OCI-LY7 (cell line): ENCODE measurements at regions not wholly inside any gene's neighbourhood (a gene's known extent, or its start where the extent isn't known, plus 50 kb on each side); places are given as distances from the start of the nearest gene placed in this dataset.

Experiments used
- BruUV-seq: library from RNA; stranded (reverse); fragments of 400-500 nt; replicated peaks from 2 replicates; lab custom pipeline; 2021; lab: Mats Ljungman, UMichigan
- CTCF ChIA-PET: fragments of 300-600 bp; sonication (Branson Sonifier 250); formaldehyde crosslinking; loops from one replicate; lab custom pipeline; 2022; ENCODE audit warnings: antibody characterized with exemption; ENCODE audit not compliant: unreplicated experiment; lab: Charles Lee
- POLR2A ChIA-PET: fragments of 300-600 bp; sonication (Branson Sonifier 250); formaldehyde crosslinking; loops from one replicate; lab custom pipeline; 2022; ENCODE audit warnings: antibody characterized with exemption; lab: Charles Lee
- DNase-seq: peaks from one replicate; pipeline ENCODE4 v3.0.0-alpha.2; 2015; ENCODE audit warnings: low spot score
- H2AFZ ChIP-seq: fragments of 200-600 bp; sonication (generic), shearing (Covaris generic); 2 replicates; pipeline ENCODE4 v1.6.1; 2014; ENCODE audit warnings: mild to moderate bottlenecking, antibody characterized with exemption, low read length, moderate library complexity
- H3K27ac ChIP-seq: fragments of 200-600 bp; sonication (generic); 2 replicates; pipeline ENCODE4 v1.5.1; 2014; ENCODE audit warnings: mixed run types, low read depth, mild to moderate bottlenecking, moderate library complexity, low read length, inconsistent platforms; ENCODE audit not compliant: poor library complexity, severe bottlenecking
- H3K36me3 ChIP-seq: fragments of 200-600 bp; sonication (generic); 2 replicates; pipeline ENCODE4 v1.6.1; 2014; ENCODE audit warnings: mild to moderate bottlenecking, antibody characterized with exemption, low read length, moderate library complexity, mixed read lengths; ENCODE audit not compliant: insufficient read depth
- H3K4me1 ChIP-seq: fragments of 200-600 bp; sonication (generic); 2 replicates; pipeline ENCODE4 v1.5.1; 2014; ENCODE audit warnings: mild to moderate bottlenecking, low read length; ENCODE audit not compliant: insufficient read depth, poor library complexity, severe bottlenecking
- H3K4me2 ChIP-seq: fragments of 200-600 bp; sonication (generic); 2 replicates; pipeline ENCODE4 v1.6.1; 2014; ENCODE audit warnings: mild to moderate bottlenecking, low read length
- H3K4me3 ChIP-seq: fragments of 200-600 bp; sonication (generic); 2 replicates; pipeline ENCODE4 v1.5.1; 2014; ENCODE audit warnings: mild to moderate bottlenecking, low read depth, low read length; ENCODE audit not compliant: poor library complexity, severe bottlenecking
- H3K79me2 ChIP-seq: fragments of 200-600 bp; sonication (generic); 2 replicates; pipeline ENCODE4 v1.6.1; 2016; ENCODE audit warnings: low read depth, mild to moderate bottlenecking, low read length, moderate library complexity, mixed read lengths; ENCODE audit not compliant: insufficient read depth
- H3K9me2 ChIP-seq: fragments of 200-600 bp; sonication (generic); 2 replicates; pipeline ENCODE4 v1.6.1; 2016; ENCODE audit warnings: mild to moderate bottlenecking, low read length, mixed read lengths; ENCODE audit not compliant: insufficient read depth
- H3K9me3 ChIP-seq: fragments of 200-600 bp; sonication (generic); 2 replicates; pipeline ENCODE4 v1.6.1; 2014; ENCODE audit warnings: mild to moderate bottlenecking, mixed run types, low read length, mixed read lengths
- H4K20me1 ChIP-seq: fragments of 200-600 bp; sonication (generic); 2 replicates; pipeline ENCODE4 v1.6.1; 2014; ENCODE audit warnings: mild to moderate bottlenecking, antibody characterized with exemption, low read length, moderate library complexity, mixed read lengths; ENCODE audit not compliant: insufficient read depth
- EZH2phosphoT487 ChIP-seq: fragments of 200-600 bp; sonication (generic); IDR thresholded peaks from 2 replicates; pipeline ENCODE4 v1.6.1; 2018; ENCODE audit warnings: low read depth, borderline replicate concordance, mild to moderate bottlenecking, mixed run types, antibody characterized with exemption, low read length, moderate library complexity, mixed read lengths
- intact Hi-C: fragments of 100-400 bp; cut with micrococcal nuclease; formaldehyde crosslinking; loops from one replicate; pipeline ENCODE4 v1.10.0; 2022; ENCODE audit not compliant: unreplicated experiment
- TF ChIP-seq, protein P1 (sequence below): fragments of 200-600 bp; sonication (generic); conservative IDR thresholded peaks from 2 replicates; pipeline ENCODE4 v1.5.1; 2014; ENCODE audit warnings: mild to moderate bottlenecking, antibody characterized with exemption, low read length, moderate library complexity, mixed read lengths

DNA sequence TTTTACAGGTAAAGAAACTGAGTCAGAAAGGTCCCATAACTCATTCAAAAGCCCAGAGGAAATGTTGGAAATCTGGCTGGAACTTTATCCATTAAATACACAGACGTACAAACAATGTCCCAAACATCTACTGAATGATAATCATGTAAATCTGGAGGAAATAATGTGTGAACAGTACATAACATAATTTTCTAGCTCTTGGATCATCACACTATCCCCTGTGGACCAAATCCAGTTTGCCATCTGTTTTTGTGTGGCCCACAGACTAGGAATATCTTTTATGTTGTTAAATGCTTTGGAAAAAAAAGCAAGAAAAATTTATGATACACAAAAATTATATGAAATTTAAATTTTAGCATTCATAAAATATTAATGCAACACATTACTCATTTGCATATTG, 389.9 kb upstream of the SOX9 start:
- Histone ChIP-seq H3K4me2 (no peak overlapping the region), H3K4me3 (no peak overlapping the region), H3K9me2 (no peaks in the 10 kb centered on the region), H3K79me2 (no peaks in the 10 kb centered on the region), H2AFZ (no peak overlapping the region), H4K20me1 (no peaks in the 10 kb centered on the region), H3K36me3 (no peaks in the 10 kb centered on the region), H3K9me3 (no peaks in the 10 kb centered on the region), H3K4me1 (no peaks in the 10 kb centered on the region), H3K27ac (no peak overlapping the region)
- ChIA-PET CTCF (no interaction called here), POLR2A (no interaction called here)
- TF ChIP-seq, protein P1, sequence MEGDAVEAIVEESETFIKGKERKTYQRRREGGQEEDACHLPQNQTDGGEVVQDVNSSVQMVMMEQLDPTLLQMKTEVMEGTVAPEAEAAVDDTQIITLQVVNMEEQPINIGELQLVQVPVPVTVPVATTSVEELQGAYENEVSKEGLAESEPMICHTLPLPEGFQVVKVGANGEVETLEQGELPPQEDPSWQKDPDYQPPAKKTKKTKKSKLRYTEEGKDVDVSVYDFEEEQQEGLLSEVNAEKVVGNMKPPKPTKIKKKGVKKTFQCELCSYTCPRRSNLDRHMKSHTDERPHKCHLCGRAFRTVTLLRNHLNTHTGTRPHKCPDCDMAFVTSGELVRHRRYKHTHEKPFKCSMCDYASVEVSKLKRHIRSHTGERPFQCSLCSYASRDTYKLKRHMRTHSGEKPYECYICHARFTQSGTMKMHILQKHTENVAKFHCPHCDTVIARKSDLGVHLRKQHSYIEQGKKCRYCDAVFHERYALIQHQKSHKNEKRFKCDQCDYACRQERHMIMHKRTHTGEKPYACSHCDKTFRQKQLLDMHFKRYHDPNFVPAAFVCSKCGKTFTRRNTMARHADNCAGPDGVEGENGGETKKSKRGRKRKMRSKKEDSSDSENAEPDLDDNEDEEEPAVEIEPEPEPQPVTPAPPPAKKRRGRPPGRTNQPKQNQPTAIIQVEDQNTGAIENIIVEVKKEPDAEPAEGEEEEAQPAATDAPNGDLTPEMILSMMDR: no peak
- no peak for TF ChIP-seq EZH2phosphoT487
- intact Hi-C loops: no loop called here
- no TSS peak for BruUV-seq
- no peak for DNase-seq

DNA sequence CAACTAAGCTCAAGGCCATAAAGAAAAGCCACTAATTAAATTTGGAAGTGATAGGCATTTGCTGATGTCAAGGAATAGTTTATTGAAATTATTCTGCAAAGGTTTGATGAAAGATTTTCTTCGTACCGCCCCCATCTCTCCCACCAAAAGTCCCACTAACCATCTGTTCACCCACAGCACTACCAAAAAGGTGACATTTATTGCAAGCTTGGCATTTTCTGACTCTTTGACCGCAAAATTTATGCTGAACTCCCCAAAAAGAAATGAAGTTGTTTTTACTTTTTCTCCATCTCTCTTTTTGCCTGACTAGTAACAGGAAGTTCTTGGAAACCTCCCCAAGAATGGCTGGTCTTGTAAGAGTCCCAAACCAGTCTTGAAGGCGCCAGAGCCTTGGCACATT, 384.9 kb upstream of the SOX9 start:
- CTCF ChIA-PET: no interaction called here
- Histone ChIP-seq H2AFZ (no peak overlapping the region), H3K79me2 (no peaks in the 10 kb centered on the region), H3K9me3 (no peaks in the 10 kb centered on the region), H3K36me3 (no peaks in the 10 kb centered on the region), H3K4me2 (no peak overlapping the region), H4K20me1 (no peaks in the 10 kb centered on the region), H3K4me1 (no peaks in the 10 kb centered on the region), H3K27ac (no peak overlapping the region), H3K9me2 (no peaks in the 10 kb centered on the region), H3K4me3 (no peak overlapping the region)
- intact Hi-C loops: no loop called here
- no TSS peak for BruUV-seq
- DNase-seq: no peak
- TF ChIP-seq, protein P1: no peak
- no peak for TF ChIP-seq EZH2phosphoT487
- POLR2A ChIA-PET: interaction anchor here (0.7 kb wide), 1 partner anchor 322 kb away, joined by 3 read pairs; no protein-coding TSS in a partner anchor

DNA sequence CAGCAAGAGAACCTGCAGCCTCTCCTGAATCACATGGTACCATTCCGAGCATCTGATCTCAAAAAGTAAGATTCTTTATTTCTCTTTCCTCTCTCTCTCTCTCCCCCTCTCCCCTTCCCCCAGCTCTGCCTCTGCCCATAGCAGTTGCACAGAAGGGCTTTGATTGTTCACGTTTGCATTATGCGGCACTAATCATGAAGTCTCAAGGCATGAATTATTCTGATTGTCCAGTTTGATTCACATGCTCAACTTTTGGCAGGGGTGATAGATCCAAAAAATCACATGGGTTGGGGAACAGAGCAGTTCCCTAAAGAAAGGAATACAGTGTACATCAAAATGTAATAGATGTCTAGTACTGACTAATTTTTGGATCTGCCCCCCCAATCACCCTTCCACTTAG, 380.0 kb upstream of the SOX9 start:
- no peak for TF ChIP-seq EZH2phosphoT487
- TF ChIP-seq, protein P1: no peak
- H3K79me2 ChIP-seq: no peaks in the 10 kb centered on the region
- H2AFZ ChIP-seq: no peak overlapping the region
- no peaks in the 10 kb centered on the region for H3K36me3 ChIP-seq
- intact Hi-C loops: no loop called here
- no peaks in the 10 kb centered on the region for H3K9me2 ChIP-seq
- H3K4me2 ChIP-seq: no peak overlapping the region
- no peaks in the 10 kb centered on the region for H3K4me1 ChIP-seq
- H3K27ac ChIP-seq: no peak overlapping the region
- no TSS peak for BruUV-seq
- POLR2A ChIA-PET: no interaction called here
- H3K4me3 ChIP-seq: no peak overlapping the region
- H4K20me1 ChIP-seq: no peaks in the 10 kb centered on the region
- CTCF ChIA-PET: no interaction called here
- no peak for DNase-seq
- H3K9me3 ChIP-seq: no peaks in the 10 kb centered on the region
